Neural progenitor cell (in vitro differentiated cells): ENCODE measurements at regions not wholly inside any gene's neighbourhood (a gene's known extent, or its start where the extent isn't known, plus 50 kb on each side); places are given as distances from the start of the nearest gene placed in this dataset.
A peak's percentile ranks its signal among the peaks of the same experiment; 100 is the strongest.

ENCODE experiments used
- DNase-seq: peaks from one replicate; pipeline ENCODE4 v3.0.0-alpha.2; 2016; ENCODE audit warnings: low spot score
- H2AFZ ChIP-seq: fragments of 200-600 bp; sonication (generic); replicated peaks from 2 replicates; pipeline ENCODE4 v1.6.1; 2016; ENCODE audit warnings: antibody characterized with exemption
- H3F3A ChIP-seq: fragments of 200-600 bp; sonication (generic); 2 replicates; pipeline ENCODE4 v1.6.1; 2016; ENCODE audit warnings: antibody characterized with exemption, low read depth
- H3K27ac ChIP-seq: fragments of 200-600 bp; sonication (generic); 2 replicates; pipeline ENCODE4 v1.5.1; 2016; ENCODE audit warnings: mild to moderate bottlenecking
- H3K27me3 ChIP-seq: fragments of 200-600 bp; sonication (generic); 2 replicates; pipeline ENCODE4 v1.6.1; 2016; ENCODE audit warnings: mild to moderate bottlenecking, moderate library complexity
- H3K36me3 ChIP-seq: fragments of 200-600 bp; sonication (generic); 2 replicates; pipeline ENCODE4 v1.5.1; 2016
- H3K4me1 ChIP-seq: fragments of 200-600 bp; sonication (generic); 2 replicates; pipeline ENCODE4 v1.6.1; 2016; ENCODE audit warnings: mixed run types
- H3K4me2 ChIP-seq: fragments of 200-600 bp; sonication (generic); 2 replicates; pipeline ENCODE4 v1.6.1; 2016
- H3K4me3 ChIP-seq: fragments of 200-600 bp; sonication (generic); 2 replicates; pipeline ENCODE4 v1.5.1; 2016
- H3K79me2 ChIP-seq: fragments of 200-600 bp; sonication (generic); 2 replicates; pipeline ENCODE4 v1.6.1; 2016; ENCODE audit warnings: low read depth
- H3K9ac ChIP-seq: fragments of 200-600 bp; sonication (generic); 2 replicates; pipeline ENCODE4 v1.6.1; 2016
- H3K9me3 ChIP-seq: fragments of 200-600 bp; sonication (generic); 2 replicates; pipeline ENCODE4 v1.5.1; 2016; ENCODE audit warnings: low read depth
- H4K20me1 ChIP-seq: fragments of 200-600 bp; sonication (generic); 2 replicates; pipeline ENCODE4 v1.6.1; 2016; ENCODE audit warnings: low read depth
- H3K27ac Mint-ChIP-seq: 3 replicates; pipeline ENCODE4 v1.8.0; 2021; ENCODE audit warnings: mixed read lengths
- H3K27me3 Mint-ChIP-seq: 2 replicates; pipeline ENCODE4 v1.8.0; 2022; ENCODE audit warnings: low read depth, mild to moderate bottlenecking, inconsistent platforms, moderate library complexity, mixed read lengths; ENCODE audit not compliant: insufficient read depth
- H3K36me3 Mint-ChIP-seq: 3 replicates; pipeline ENCODE4 v1.8.0; 2021; ENCODE audit warnings: mixed read lengths
- H3K4me1 Mint-ChIP-seq: 3 replicates; pipeline ENCODE4 v1.8.0; 2021; ENCODE audit warnings: mixed read lengths
- H3K4me3 Mint-ChIP-seq: 3 replicates; pipeline ENCODE4 v1.8.0; 2021; ENCODE audit warnings: mild to moderate bottlenecking, moderate library complexity, mixed read lengths
- H3K9me3 Mint-ChIP-seq: 3 replicates; pipeline ENCODE4 v1.8.0; 2020; ENCODE audit warnings: mixed read lengths
- CTCF ChIP-seq: fragments of 200-600 bp; sonication (generic); IDR thresholded peaks from 2 replicates; pipeline ENCODE4 v1.5.1; 2017; ENCODE audit warnings: antibody characterized with exemption, mild to moderate bottlenecking
- EZH2 ChIP-seq: fragments of 200-600 bp; sonication (generic); IDR thresholded peaks from 2 replicates; pipeline ENCODE4 v1.6.1; 2017; ENCODE audit warnings: antibody characterized with exemption, mild to moderate bottlenecking, moderate library complexity
- EZH2phosphoT487 ChIP-seq: fragments of 200-600 bp; sonication (generic); IDR thresholded peaks from 2 replicates; pipeline ENCODE4 v1.6.1; 2017; ENCODE audit warnings: antibody characterized with exemption

- Histone ChIP-seq H4K20me1 (no peaks in the 10 kb centered on the region), H3K4me2 (no peak overlapping the region), H3K36me3 (no peaks in the 10 kb centered on the region), H3K27me3 (no peaks in the 10 kb centered on the region), H3K4me3 (no peak overlapping the region), H3K27ac (no peak overlapping the region), H3K4me1 (no peaks in the 10 kb centered on the region), H3K9me3 (no peaks in the 10 kb centered on the region), H3K9ac (no peak overlapping the region), H2AFZ (no peak overlapping the region), H3K79me2 (no peaks in the 10 kb centered on the region), H3F3A (no peaks in the 10 kb centered on the region)
- TF ChIP-seq EZH2phosphoT487 (no peak), CTCF (no peak), EZH2 (no peak)
- Mint-ChIP-seq H3K4me3 (no peak overlapping the region), H3K4me1 (peaks cover 4% of the 10 kb centered on the region), H3K36me3 (no peaks in the 10 kb centered on the region), H3K27ac (no peak overlapping the region), H3K9me3 (peaks cover 7% of the 10 kb centered on the region), H3K27me3 (no peaks in the 10 kb centered on the region)
- no peak for DNase-seq
Observed at GRCh38 chr2:79446313-79446712, 66.5 kb upstream of the CTNNA2 start.

GRCh38 chr2:79437433-79438267 is 75.2 kb upstream of the CTNNA2 start:
- peak; percentile 41 for DNase-seq
- Histone ChIP-seq H3K36me3 (no peaks in the 10 kb centered on the region), H3K4me3 (no peak overlapping the region), H3K27me3 (no peaks in the 10 kb centered on the region), H3K9ac (no peak overlapping the region), H4K20me1 (no peaks in the 10 kb centered on the region), H3K4me2 (peak overlapping the region; percentile 23), H3K79me2 (no peaks in the 10 kb centered on the region), H2AFZ (peak overlapping the region; percentile 32), H3F3A (peaks cover 4% of the 10 kb centered on the region), H3K9me3 (no peaks in the 10 kb centered on the region), H3K27ac (no peak overlapping the region), H3K4me1 (peaks cover 18% of the 10 kb centered on the region)
- H3K9me3 Mint-ChIP-seq = peaks cover 3% of the 10 kb centered on the region
- peak overlapping the region; percentile 77 for H3K4me3 Mint-ChIP-seq
- peak overlapping the region; percentile 98 for H3K27ac Mint-ChIP-seq
- peaks cover 9% of the 10 kb centered on the region for H3K27me3 Mint-ChIP-seq
- peaks cover 2% of the 10 kb centered on the region for H3K36me3 Mint-ChIP-seq
- H3K4me1 Mint-ChIP-seq = peaks cover 48% of the 10 kb centered on the region
- no peak for TF ChIP-seq CTCF
- TF ChIP-seq EZH2 = no peak
- no peak for TF ChIP-seq EZH2phosphoT487

GRCh38 chr2:79434362-79434761 is 78.5 kb upstream of the CTNNA2 start:
- TF ChIP-seq EZH2phosphoT487 (no peak), EZH2 (no peak), CTCF (no peak)
- Histone ChIP-seq H3K9ac (no peak overlapping the region), H3K4me2 (no peak overlapping the region), H2AFZ (no peak overlapping the region), H3K4me1 (peaks cover 24% of the 10 kb centered on the region), H3F3A (peaks cover 10% of the 10 kb centered on the region), H3K27me3 (no peaks in the 10 kb centered on the region), H3K27ac (no peak overlapping the region), H3K9me3 (no peaks in the 10 kb centered on the region), H3K36me3 (no peaks in the 10 kb centered on the region), H3K79me2 (no peaks in the 10 kb centered on the region), H3K4me3 (no peak overlapping the region), H4K20me1 (no peaks in the 10 kb centered on the region)
- no peak for DNase-seq
- H3K4me3 Mint-ChIP-seq = no peak overlapping the region
- peak overlapping the region; percentile 27 for H3K27ac Mint-ChIP-seq
- peaks cover 2% of the 10 kb centered on the region for H3K36me3 Mint-ChIP-seq
- H3K4me1 Mint-ChIP-seq = peaks cover 44% of the 10 kb centered on the region
- H3K9me3 Mint-ChIP-seq = peaks cover 2% of the 10 kb centered on the region
- peaks cover 7% of the 10 kb centered on the region for H3K27me3 Mint-ChIP-seq
